B cell (primary cell): ENCODE measurements at regions not wholly inside any gene's neighbourhood (a gene's known extent, or its start where the extent isn't known, plus 50 kb on each side); places are given as distances from the start of the nearest gene placed in this dataset.

Experiments used
- ATAC-seq: fragments of 200-7000 bp; cut with Tn5 transposase; one replicate; pipeline ENCODE4 v1.10.0; 2021; ENCODE audit warnings: low read depth, mild to moderate bottlenecking, moderate number of reproducible peaks, moderate library complexity
- CTCF ChIA-PET: fragments of 350-600 bp; sonication (Branson Sonifier 250); formaldehyde crosslinking; loops from one replicate; lab custom pipeline; 2021; ENCODE audit warnings: antibody characterized with exemption, inconsistent platforms; lab: Charles Lee
- POLR2A ChIA-PET: fragments of 350-600 bp; sonication (Branson Sonifier 250); formaldehyde crosslinking; loops from one replicate; lab custom pipeline; 2021; ENCODE audit warnings: antibody characterized with exemption; lab: Charles Lee
- DNase-seq: peaks from one replicate; pipeline ENCODE4 v3.0.0; 2013
- H2AFZ ChIP-seq: 2 replicates; pipeline ENCODE4 v1.6.1; 2012; ENCODE audit warnings: mild to moderate bottlenecking, low read depth, low read length; ENCODE audit not compliant: insufficient read depth, poor library complexity, severe bottlenecking
- H3K27ac ChIP-seq, 2 donors: 1 replicate in 1 of 2; 2 replicates in 1 of 2; pipeline ENCODE4 v1.5.1; 2012 to 2013; ENCODE audit warnings: low read length in 2 of 2, mild to moderate bottlenecking in 2 of 2, moderate library complexity in 1 of 2
- H3K27me3 ChIP-seq, 4 experiments: fragments of 200-600 bp in 1 of 4; sonication (generic) in 1 of 4; replicated peaks in 1 of 4; 1 replicate in 2 of 4; 2 replicates in 2 of 4; pipeline versions ENCODE4 v1.6.1 to v1.7.0; 2013 to 2016; ENCODE audit warnings: low read length in 3 of 4, mild to moderate bottlenecking in 2 of 4, mixed read lengths in 1 of 4, moderate library complexity in 1 of 4; ENCODE audit not compliant: insufficient read depth in 4 of 4, control insufficient read depth in 3 of 4; ENCODE audit errors: control extremely low read depth in 1 of 4
- H3K36me3 ChIP-seq, 2 experiments: replicated peaks in 1 of 2; 1 replicate in 1 of 2; 2 replicates in 1 of 2; pipeline versions ENCODE4 v1.6.1 to v1.7.1; 2013; ENCODE audit warnings: low read length in 1 of 2; ENCODE audit not compliant: insufficient read depth in 2 of 2, control insufficient read depth in 1 of 2; ENCODE audit errors: control extremely low read depth in 1 of 2, extremely low read depth in 1 of 2
- H3K4me1 ChIP-seq, 2 donors: fragments of 200-600 bp in 1 of 2; sonication (generic) in 1 of 2; 1 replicate in 1 of 2; 2 replicates in 1 of 2; pipeline versions ENCODE4 v1.5.1 to v1.6.1; 2013 to 2017; ENCODE audit warnings: low read length in 2 of 2; ENCODE audit not compliant: control insufficient read depth in 2 of 2, insufficient read depth in 2 of 2
- H3K4me2 ChIP-seq: replicated peaks from 2 replicates; pipeline ENCODE3; 2012; ENCODE audit warnings: mild to moderate bottlenecking, low read depth, low read length; ENCODE audit not compliant: poor library complexity, severe bottlenecking
- H3K4me3 ChIP-seq, 5 experiments: fragments of 200-600 bp in 1 of 5; sonication (generic) in 1 of 5; 1 replicate in 3 of 5; 2 replicates in 2 of 5; pipeline versions ENCODE4 v1.5.1 to v1.7.0; 2011 to 2016; ENCODE audit warnings: low read length in 4 of 5, mild to moderate bottlenecking in 4 of 5, low read depth in 2 of 5, control low read depth in 1 of 5, moderate library complexity in 1 of 5; ENCODE audit not compliant: insufficient read depth in 1 of 5; ENCODE audit errors: control extremely low read depth in 1 of 5, extremely low read depth in 1 of 5
- H3K79me2 ChIP-seq: fragments of 200-600 bp; sonication (generic); one replicate; pipeline ENCODE4 v1.6.0; 2016; ENCODE audit warnings: low read length; ENCODE audit not compliant: control insufficient read depth, insufficient read depth
- H3K9ac ChIP-seq: fragments of 200-600 bp; sonication (generic); 2 replicates; pipeline ENCODE4 v1.6.1; 2017; ENCODE audit warnings: mild to moderate bottlenecking, low read length, moderate library complexity
- H3K9me3 ChIP-seq, 3 donors: one replicate each; pipeline versions ENCODE4 v1.6.1 to v1.7.1; 2013; ENCODE audit warnings: low read length in 2 of 3; ENCODE audit not compliant: control insufficient read depth in 2 of 3, insufficient read depth in 1 of 3; ENCODE audit errors: control extremely low read depth in 1 of 3
- H4K20me1 ChIP-seq: 2 replicates; pipeline ENCODE4 v1.6.0; 2012; ENCODE audit warnings: mild to moderate bottlenecking, low read length; ENCODE audit not compliant: insufficient read depth, control insufficient read depth, poor library complexity, severe bottlenecking
- H3K27ac Mint-ChIP-seq: one replicate; pipeline ENCODE4 v1.8.0; 2021; ENCODE audit warnings: mixed read lengths
- H3K27me3 Mint-ChIP-seq: one replicate; pipeline ENCODE4 v1.8.0; 2021; ENCODE audit warnings: mixed read lengths
- H3K4me1 Mint-ChIP-seq: one replicate; pipeline ENCODE4 v1.8.0; 2021; ENCODE audit warnings: mixed read lengths
- H3K4me3 Mint-ChIP-seq: one replicate; pipeline ENCODE4 v1.8.0; 2021; ENCODE audit warnings: mixed read lengths
- H3K9me3 Mint-ChIP-seq: one replicate; pipeline ENCODE4 v1.8.0; 2022; ENCODE audit warnings: mixed read lengths; ENCODE audit not compliant: insufficient read depth
- EZH2 ChIP-seq: IDR thresholded peaks from 2 replicates; pipeline ENCODE4 v1.6.1; 2012; ENCODE audit warnings: borderline replicate concordance, low read depth, mild to moderate bottlenecking, moderate library complexity, low read length; ENCODE audit not compliant: insufficient read depth, poor library complexity, severe bottlenecking
- WGBS: methylation state at CpG from one replicate; pipeline ENCODE4 v1.1.5; 2013; ENCODE audit warnings: missing lambda C conversion rate; ENCODE audit not compliant: insufficient coverage; 5-methylcytosine and 5-hydroxymethylcytosine counted together
- intact Hi-C: fragments of 100-400 bp; cut with micrococcal nuclease; formaldehyde crosslinking; loops from one replicate; pipeline ENCODE4 v1.10.0; 2022
- TF ChIP-seq, protein P1 (sequence below): fragments of 200-600 bp; IDR thresholded peaks from one replicate; pipeline ENCODE4 v1.8.0; 2022; ENCODE audit warnings: antibody characterized with exemption, mild to moderate bottlenecking

DNA sequence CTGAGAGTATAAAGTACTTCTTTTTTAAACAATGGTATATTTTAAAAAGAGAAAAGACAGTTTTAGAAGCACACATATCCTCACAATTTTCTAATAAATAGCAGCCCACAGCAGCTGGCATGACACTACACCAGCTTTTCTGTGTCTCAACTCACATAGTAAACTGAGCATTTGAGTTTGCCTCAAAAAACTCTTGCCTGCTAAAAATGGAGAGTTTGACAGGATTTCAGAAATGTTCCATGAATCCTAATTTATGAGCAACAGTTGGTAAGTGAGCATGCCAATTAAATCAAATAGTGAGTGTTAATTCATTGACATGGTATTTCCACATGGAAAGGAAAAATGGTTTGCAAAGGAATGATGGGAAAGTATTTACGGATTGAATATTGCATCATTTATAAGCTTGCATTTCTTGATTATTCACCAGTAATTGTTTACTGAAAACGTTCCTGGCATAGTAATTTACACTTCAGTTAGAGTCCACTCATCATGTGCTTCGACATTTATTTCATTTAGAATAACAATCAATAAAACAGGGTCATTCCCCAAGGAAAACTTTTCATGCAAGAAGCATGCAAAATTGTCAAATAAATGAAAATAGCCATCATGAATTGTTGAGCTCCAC, 323.0 kb downstream of the EFNB2 start:
- H3K9me3 Mint-ChIP-seq: no peaks in the 10 kb centered on the region
- H3K27me3 Mint-ChIP-seq: no peaks in the 10 kb centered on the region
- no CpG with 5 or more reads among the region's 3 CpGs for WGBS
- no peak overlapping the region for H3K9ac ChIP-seq
- H2AFZ ChIP-seq: no peak overlapping the region
- no peaks in the 10 kb centered on the region for H3K4me1 ChIP-seq
- H3K4me1 Mint-ChIP-seq: no peaks in the 10 kb centered on the region
- POLR2A ChIA-PET: no interaction called here
- no peaks in the 10 kb centered on the region for H3K36me3 ChIP-seq
- no peak overlapping the region for H3K4me2 ChIP-seq
- CTCF ChIA-PET: no interaction called here
- DNase-seq (no peak), ATAC-seq (no peak)
- H3K27me3 ChIP-seq: no peaks in the 10 kb centered on the region
- no peak overlapping the region for H3K27ac Mint-ChIP-seq
- intact Hi-C loops: no loop called here
- no peaks in the 10 kb centered on the region for H4K20me1 ChIP-seq
- H3K9me3 ChIP-seq: no peaks in the 10 kb centered on the region
- H3K4me3 ChIP-seq: no peak overlapping the region
- TF ChIP-seq, protein P1, sequence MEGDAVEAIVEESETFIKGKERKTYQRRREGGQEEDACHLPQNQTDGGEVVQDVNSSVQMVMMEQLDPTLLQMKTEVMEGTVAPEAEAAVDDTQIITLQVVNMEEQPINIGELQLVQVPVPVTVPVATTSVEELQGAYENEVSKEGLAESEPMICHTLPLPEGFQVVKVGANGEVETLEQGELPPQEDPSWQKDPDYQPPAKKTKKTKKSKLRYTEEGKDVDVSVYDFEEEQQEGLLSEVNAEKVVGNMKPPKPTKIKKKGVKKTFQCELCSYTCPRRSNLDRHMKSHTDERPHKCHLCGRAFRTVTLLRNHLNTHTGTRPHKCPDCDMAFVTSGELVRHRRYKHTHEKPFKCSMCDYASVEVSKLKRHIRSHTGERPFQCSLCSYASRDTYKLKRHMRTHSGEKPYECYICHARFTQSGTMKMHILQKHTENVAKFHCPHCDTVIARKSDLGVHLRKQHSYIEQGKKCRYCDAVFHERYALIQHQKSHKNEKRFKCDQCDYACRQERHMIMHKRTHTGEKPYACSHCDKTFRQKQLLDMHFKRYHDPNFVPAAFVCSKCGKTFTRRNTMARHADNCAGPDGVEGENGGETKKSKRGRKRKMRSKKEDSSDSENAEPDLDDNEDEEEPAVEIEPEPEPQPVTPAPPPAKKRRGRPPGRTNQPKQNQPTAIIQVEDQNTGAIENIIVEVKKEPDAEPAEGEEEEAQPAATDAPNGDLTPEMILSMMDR: no peak
- no peak for TF ChIP-seq EZH2
- no peaks in the 10 kb centered on the region for H3K79me2 ChIP-seq
- H3K4me3 Mint-ChIP-seq: no peak overlapping the region
- no peak overlapping the region for H3K27ac ChIP-seq

GRCh38 chr13:106210324-106210723, 325.1 kb downstream of the EFNB2 start:
- Histone ChIP-seq H3K4me3 (no peak overlapping the region), H3K9ac (no peak overlapping the region), H3K36me3 (no peaks in the 10 kb centered on the region), H3K27me3 (no peaks in the 10 kb centered on the region), H3K4me1 (no peaks in the 10 kb centered on the region), H2AFZ (no peak overlapping the region), H3K4me2 (no peak overlapping the region), H4K20me1 (no peaks in the 10 kb centered on the region), H3K9me3 (no peaks in the 10 kb centered on the region), H3K79me2 (no peaks in the 10 kb centered on the region), H3K27ac (no peak overlapping the region)
- no CpG with 5 or more reads among the region's 3 CpGs for WGBS
- H3K27me3 Mint-ChIP-seq: no peaks in the 10 kb centered on the region
- POLR2A ChIA-PET: no interaction called here
- no peak for DNase-seq
- no peaks in the 10 kb centered on the region for H3K4me1 Mint-ChIP-seq
- no peaks in the 10 kb centered on the region for H3K9me3 Mint-ChIP-seq
- ATAC-seq: no peak
- H3K4me3 Mint-ChIP-seq: no peak overlapping the region
- TF ChIP-seq EZH2: no peak
- TF ChIP-seq, protein P1: no peak
- CTCF ChIA-PET: no interaction called here
- no peak overlapping the region for H3K27ac Mint-ChIP-seq
- intact Hi-C loops: no loop called here
